ENCODE measurements at regions not wholly inside any gene's neighbourhood (a gene's known extent, or its start where the extent isn't known, plus 50 kb on each side); places are given as distances from the start of the nearest gene placed in this dataset.

GRCh38 chr2:196368546-196369225 is 197.3 kb upstream of the STK17B start:
- no peak overlapping the region for H3K27ac Mint-ChIP-seq
- H3K4me1 Mint-ChIP-seq: no peaks in the 10 kb centered on the region
- H3K27me3 Mint-ChIP-seq: no peaks in the 10 kb centered on the region
- H3K9me3 Mint-ChIP-seq: peaks cover 11% of the 10 kb centered on the region
- peaks cover 5% of the 10 kb centered on the region for H3K36me3 Mint-ChIP-seq
- no peak for ATAC-seq
- H3K4me3 Mint-ChIP-seq: no peak overlapping the region

DNA sequence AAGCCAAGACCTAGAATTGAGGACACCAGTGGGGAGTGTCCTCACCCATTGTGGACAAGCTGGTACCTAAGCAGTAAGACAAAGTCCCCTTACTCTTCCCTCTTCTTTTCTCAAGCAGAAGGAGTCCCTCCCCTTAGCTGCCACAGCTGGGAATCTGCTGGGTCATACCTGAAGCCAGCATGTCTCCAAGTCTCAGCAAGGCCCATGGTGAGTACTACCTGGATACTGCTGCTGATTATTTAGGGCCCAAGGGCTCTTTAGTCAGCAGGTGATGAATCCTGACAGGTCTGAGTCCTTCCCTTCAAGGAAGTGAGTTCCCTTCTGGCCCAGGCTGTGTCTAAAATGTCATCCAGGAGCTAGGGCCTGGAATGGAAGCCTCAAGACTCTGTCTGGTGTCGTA is 198.6 kb upstream of the STK17B start:
- Mint-ChIP-seq H3K4me1 (no peaks in the 10 kb centered on the region), H3K36me3 (peaks cover 5% of the 10 kb centered on the region), H3K27ac (no peak overlapping the region), H3K4me3 (no peak overlapping the region), H3K9me3 (peaks cover 11% of the 10 kb centered on the region), H3K27me3 (no peaks in the 10 kb centered on the region)
- ATAC-seq: no peak

DNA sequence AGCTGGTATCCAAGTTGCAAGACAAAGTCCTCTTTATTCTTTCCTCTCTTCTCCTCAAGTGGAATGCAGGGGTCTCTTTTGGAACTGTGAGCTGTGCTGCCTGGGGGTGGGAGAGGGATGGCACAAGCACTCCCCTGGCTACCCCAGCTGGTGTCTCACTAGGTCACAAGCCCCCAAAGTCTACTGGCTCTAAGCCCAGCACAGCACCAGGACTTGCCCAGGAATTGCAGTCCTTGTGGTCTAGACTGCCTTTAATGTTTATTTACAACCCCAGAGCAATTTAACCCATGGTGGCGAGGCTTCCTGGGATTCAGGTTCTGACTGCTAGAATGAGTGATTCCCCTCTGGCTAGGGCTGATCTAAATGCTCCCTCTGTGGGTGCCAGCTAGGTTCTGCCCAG is 199.0 kb upstream of the STK17B start:
- Mint-ChIP-seq H3K4me3 (no peak overlapping the region), H3K4me1 (no peaks in the 10 kb centered on the region), H3K27ac (no peak overlapping the region), H3K9me3 (peaks cover 11% of the 10 kb centered on the region), H3K36me3 (peaks cover 5% of the 10 kb centered on the region), H3K27me3 (no peaks in the 10 kb centered on the region)
- ATAC-seq: no peak

- Mint-ChIP-seq H3K4me1 (peaks cover 4% of the 10 kb centered on the region), H3K27me3 (peaks cover 2% of the 10 kb centered on the region), H3K36me3 (peaks cover 5% of the 10 kb centered on the region), H3K4me3 (no peak overlapping the region), H3K27ac (no peak overlapping the region), H3K9me3 (peaks cover 11% of the 10 kb centered on the region)
- ATAC-seq: no peak
Measured at GRCh38 chr2:196372276-196372809, 201.0 kb upstream of the STK17B start.

GRCh38 chr2:196372811-196373664 is 201.7 kb upstream of the STK17B start:
- H3K36me3 Mint-ChIP-seq: peaks cover 5% of the 10 kb centered on the region

DNA sequence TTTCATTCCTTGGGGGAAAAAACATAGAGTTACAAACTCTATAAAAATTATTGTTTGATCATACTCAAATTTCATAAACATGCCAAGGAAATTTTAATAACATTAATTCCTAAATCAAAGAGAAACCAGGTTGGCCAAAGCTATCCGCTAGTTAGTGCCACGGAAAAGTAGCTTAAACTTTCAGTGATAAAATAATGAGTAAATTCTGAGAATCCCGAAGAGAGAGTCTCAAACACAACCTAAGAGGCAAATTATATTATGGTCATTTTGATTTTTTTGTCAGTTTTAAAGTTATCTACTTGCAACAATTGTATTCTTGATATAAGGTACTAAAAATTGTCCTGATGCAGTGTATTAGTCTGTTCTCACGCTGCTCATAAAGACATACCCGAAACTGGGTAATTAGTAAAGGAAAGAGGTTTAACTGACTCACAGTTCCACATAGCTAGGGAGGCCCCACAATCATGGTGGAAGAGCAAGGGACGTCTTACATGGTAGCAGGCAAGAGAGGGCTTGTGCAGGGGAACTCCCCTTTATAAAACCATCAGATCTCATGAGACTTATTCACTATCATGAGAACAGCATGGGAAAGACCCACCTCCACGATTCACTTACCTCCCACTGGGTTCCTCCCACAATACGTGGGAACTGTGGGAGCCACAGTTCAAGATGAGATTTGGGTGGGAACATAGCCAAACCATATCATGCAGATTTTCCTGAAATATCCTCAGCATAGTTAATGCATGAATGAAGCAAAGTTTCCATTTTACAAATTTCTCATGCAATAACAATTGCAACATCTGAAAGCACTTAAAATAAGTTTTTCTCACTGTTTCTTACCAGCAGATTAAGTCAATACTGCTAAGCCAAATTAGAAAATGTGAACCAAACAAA is 205.9 kb upstream of the STK17B start:
- no peaks in the 10 kb centered on the region for H3K36me3 Mint-ChIP-seq
- ATAC-seq: no peak
- H3K9me3 Mint-ChIP-seq: no peaks in the 10 kb centered on the region
- no peak overlapping the region for H3K27ac Mint-ChIP-seq
- peaks cover 8% of the 10 kb centered on the region for H3K4me1 Mint-ChIP-seq
- peaks cover 14% of the 10 kb centered on the region for H3K27me3 Mint-ChIP-seq
- H3K4me3 Mint-ChIP-seq: no peak overlapping the region

More at GRCh38 chr2:196372811-196373664, 201.7 kb upstream of the STK17B start:
- Mint-ChIP-seq H3K4me3 (no peak overlapping the region), H3K9me3 (peaks cover 8% of the 10 kb centered on the region), H3K27me3 (peaks cover 8% of the 10 kb centered on the region), H3K27ac (no peak overlapping the region), H3K4me1 (peaks cover 8% of the 10 kb centered on the region)
- no peak for ATAC-seq

DNA sequence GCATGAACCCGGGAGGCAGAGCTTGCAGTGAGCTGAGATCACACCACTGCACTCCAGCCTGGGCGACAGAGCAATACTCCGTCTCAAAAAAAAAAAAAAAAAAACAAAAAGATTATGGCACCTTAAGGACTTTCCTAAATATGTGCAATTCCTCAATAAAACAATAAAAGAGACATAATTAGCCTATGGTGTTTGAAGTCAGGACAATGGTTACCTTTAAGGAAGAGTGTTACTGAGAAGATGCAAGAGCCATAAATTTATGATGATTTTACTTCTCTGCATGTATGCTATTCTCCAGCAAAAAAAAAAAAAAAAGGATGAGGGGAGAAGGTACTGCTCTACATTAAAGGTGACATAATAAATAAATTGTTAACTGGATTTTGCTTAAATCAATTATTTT is 208.2 kb upstream of the STK17B start:
- H3K9me3 Mint-ChIP-seq: no peaks in the 10 kb centered on the region

DNA sequence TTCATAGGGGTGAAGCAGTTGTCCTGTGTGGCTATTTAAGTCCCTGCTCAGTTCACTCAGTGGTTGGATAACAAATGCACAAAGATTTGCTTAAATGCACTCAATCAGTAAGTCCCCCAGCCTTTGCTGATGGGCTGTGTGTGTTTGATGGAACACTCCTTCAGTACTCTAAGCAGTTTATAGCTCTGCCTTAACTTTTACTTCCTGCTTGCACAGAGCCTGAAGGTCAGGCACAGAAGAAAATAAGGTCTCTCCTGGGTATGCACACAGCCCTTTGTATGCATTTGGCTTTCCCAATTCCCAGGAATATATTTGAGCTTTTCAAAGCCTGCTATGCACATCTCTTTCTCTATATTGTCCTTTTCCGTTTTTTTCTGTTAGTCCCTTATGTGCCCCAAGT is 208.7 kb upstream of the STK17B start:
- no peak overlapping the region for H3K27ac Mint-ChIP-seq
- no peak for ATAC-seq
- peaks cover 14% of the 10 kb centered on the region for H3K27me3 Mint-ChIP-seq
- H3K4me3 Mint-ChIP-seq: no peak overlapping the region
- no peaks in the 10 kb centered on the region for H3K9me3 Mint-ChIP-seq
- peaks cover 8% of the 10 kb centered on the region for H3K4me1 Mint-ChIP-seq
- no peaks in the 10 kb centered on the region for H3K36me3 Mint-ChIP-seq

More for the DNA sequence above, 208.2 kb upstream of the STK17B start:
- Mint-ChIP-seq H3K27ac (no peak overlapping the region), H3K4me3 (no peak overlapping the region), H3K4me1 (peaks cover 8% of the 10 kb centered on the region), H3K27me3 (peaks cover 14% of the 10 kb centered on the region), H3K36me3 (no peaks in the 10 kb centered on the region)
- ATAC-seq: no peak

DNA sequence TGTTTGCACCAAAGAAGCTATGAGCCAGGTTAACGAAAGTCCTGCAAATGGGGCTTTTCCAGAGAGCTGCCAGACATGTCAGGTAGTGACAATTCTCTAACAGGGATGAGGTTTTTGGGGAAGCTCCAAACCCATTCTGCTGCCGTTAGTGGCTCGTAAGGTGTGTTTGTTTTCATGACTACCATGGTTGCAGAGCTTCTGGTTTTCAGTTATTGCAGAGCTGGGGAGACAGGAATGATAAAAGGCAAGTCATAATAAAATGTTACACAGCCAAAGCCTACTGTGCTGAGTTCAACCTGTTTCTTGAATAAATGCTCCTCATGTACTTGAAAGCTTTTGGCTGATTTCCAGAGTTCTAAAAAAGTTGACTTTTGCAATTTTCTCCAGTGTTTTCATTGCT is 209.2 kb upstream of the STK17B start:
- Mint-ChIP-seq H3K4me1 (peaks cover 8% of the 10 kb centered on the region), H3K27me3 (peaks cover 14% of the 10 kb centered on the region), H3K9me3 (no peaks in the 10 kb centered on the region)

DNA sequence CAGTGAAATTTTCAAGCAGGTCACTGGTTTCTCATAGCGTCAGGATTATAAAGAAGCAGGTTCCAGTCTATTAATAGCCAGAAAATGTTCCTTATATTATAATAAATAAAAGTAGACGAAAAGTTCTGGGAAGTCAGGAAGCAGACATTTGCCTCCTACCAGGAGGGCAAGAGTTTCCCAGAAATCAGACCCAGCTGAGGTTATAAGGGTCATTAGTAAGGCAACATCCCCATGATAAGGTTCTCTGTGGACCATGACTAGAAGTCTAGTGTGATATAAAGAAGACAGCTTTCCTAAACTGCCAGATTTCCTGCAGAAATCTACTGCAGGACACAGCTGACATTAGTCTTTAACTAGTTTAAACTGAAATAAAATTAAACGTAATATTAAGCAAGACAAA is 210.1 kb upstream of the STK17B start:
- Mint-ChIP-seq H3K4me1 (peaks cover 8% of the 10 kb centered on the region), H3K9me3 (no peaks in the 10 kb centered on the region), H3K36me3 (no peaks in the 10 kb centered on the region), H3K4me3 (no peak overlapping the region), H3K27me3 (peaks cover 14% of the 10 kb centered on the region), H3K27ac (no peak overlapping the region)
- ATAC-seq: no peak

More for the DNA sequence above, 209.2 kb upstream of the STK17B start:
- no peak overlapping the region for H3K27ac Mint-ChIP-seq
- no peaks in the 10 kb centered on the region for H3K36me3 Mint-ChIP-seq
- no peak for ATAC-seq
- H3K4me3 Mint-ChIP-seq: no peak overlapping the region

GRCh38 chr2:196383799-196384198 is 212.4 kb upstream of the STK17B start:
- H3K27ac Mint-ChIP-seq: no peak overlapping the region
- H3K27me3 Mint-ChIP-seq: no peaks in the 10 kb centered on the region
- H3K36me3 Mint-ChIP-seq: no peaks in the 10 kb centered on the region
- no peak overlapping the region for H3K4me3 Mint-ChIP-seq
- ATAC-seq: no peak
- no peaks in the 10 kb centered on the region for H3K4me1 Mint-ChIP-seq
- no peaks in the 10 kb centered on the region for H3K9me3 Mint-ChIP-seq

DNA sequence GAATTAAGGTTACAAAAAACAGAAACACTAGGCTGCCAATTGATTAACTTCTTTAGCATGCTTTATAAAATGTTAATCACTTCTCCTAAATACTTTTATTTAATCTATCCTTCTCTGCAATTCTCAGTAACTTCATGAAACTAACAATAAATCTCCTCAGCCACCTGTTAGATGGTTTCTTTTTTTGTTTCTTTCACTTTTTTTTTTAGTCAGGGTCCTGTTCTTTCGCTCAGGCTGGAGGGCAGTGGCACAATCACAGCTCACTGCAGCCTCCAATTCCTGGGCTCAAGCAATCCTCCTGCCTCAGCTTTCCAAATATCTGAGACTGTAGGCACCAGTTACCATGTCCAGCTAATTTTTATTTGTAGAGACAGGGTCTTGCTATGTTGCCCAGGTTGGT is 213.4 kb upstream of the STK17B start:
- no peak overlapping the region for H3K27ac Mint-ChIP-seq
- H3K9me3 Mint-ChIP-seq: no peaks in the 10 kb centered on the region
- no peak for ATAC-seq
- H3K4me3 Mint-ChIP-seq: no peak overlapping the region
- no peaks in the 10 kb centered on the region for H3K36me3 Mint-ChIP-seq
- no peaks in the 10 kb centered on the region for H3K27me3 Mint-ChIP-seq
- no peaks in the 10 kb centered on the region for H3K4me1 Mint-ChIP-seq

DNA sequence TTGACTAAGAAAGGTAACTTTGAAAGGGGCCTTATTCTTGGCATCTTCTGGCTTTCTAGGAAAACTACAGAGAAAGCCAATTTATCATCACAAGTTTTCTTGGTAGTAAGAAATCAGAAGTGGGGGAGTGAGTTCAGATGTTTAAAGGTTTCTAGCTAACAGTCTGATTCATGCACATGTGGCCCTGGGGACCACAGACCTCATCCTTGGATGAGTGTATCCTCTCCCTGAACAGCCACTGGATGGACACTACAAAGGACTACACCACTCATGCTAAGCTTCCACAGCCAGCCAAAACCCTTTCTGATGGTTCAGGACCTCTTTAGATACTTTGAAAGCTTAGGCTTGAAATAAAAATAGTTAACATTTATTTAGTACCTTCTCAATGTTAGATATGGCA is 218.3 kb upstream of the STK17B start:
- Mint-ChIP-seq H3K27ac (no peak overlapping the region), H3K27me3 (no peaks in the 10 kb centered on the region), H3K36me3 (no peaks in the 10 kb centered on the region), H3K4me3 (no peak overlapping the region), H3K9me3 (peaks cover 4% of the 10 kb centered on the region), H3K4me1 (no peaks in the 10 kb centered on the region)
- no peak for ATAC-seq

- H3K27ac Mint-ChIP-seq: no peak overlapping the region
- no peak for ATAC-seq
- H3K9me3 Mint-ChIP-seq: peaks cover 4% of the 10 kb centered on the region
- H3K4me3 Mint-ChIP-seq: no peak overlapping the region
- no peaks in the 10 kb centered on the region for H3K27me3 Mint-ChIP-seq
- H3K4me1 Mint-ChIP-seq: no peaks in the 10 kb centered on the region
- H3K36me3 Mint-ChIP-seq: no peaks in the 10 kb centered on the region
Measured at GRCh38 chr2:196390243-196391148, 219.1 kb upstream of the STK17B start.
